ENCODE measurements at regions not wholly inside any gene's neighbourhood (a gene's known extent, or its start where the extent isn't known, plus 50 kb on each side); places are given as distances from the start of the nearest gene placed in this dataset.

- Histone ChIP-seq H3K4me3 (ENCODE audit: low read depth, low read length, poor library complexity, severe bottlenecking) (no peak overlapping the region), H2AFZ (ENCODE audit: low read length) (no peak overlapping the region), H3K4me1 (ENCODE audit: insufficient read depth, low read length, poor library complexity, severe bottlenecking) (no peaks in the 10 kb centered on the region), H3K9me2 (ENCODE audit: insufficient read depth, low read length) (no peaks in the 10 kb centered on the region), H3K9me3 (ENCODE audit: low read length) (no peaks in the 10 kb centered on the region), H3K27ac (ENCODE audit: low read depth, low read length, poor library complexity, severe bottlenecking) (no peak overlapping the region), H3K36me3 (ENCODE audit: insufficient read depth, low read length) (no peaks in the 10 kb centered on the region), H4K20me1 (ENCODE audit: insufficient read depth, low read length) (no peaks in the 10 kb centered on the region), H3K79me2 (ENCODE audit: insufficient read depth, low read depth, low read length) (no peaks in the 10 kb centered on the region), H3K4me2 (ENCODE audit: low read length) (no peak overlapping the region)
- no TSS peak for BruUV-seq (replicated peaks)
- TF ChIP-seq CTCF (conservative IDR thresholded peaks at IDR 0.05; ENCODE audit: low read length) (no peak), EZH2phosphoT487 (IDR thresholded peaks at IDR 0.05; ENCODE audit: borderline replicate concordance, low read depth, low read length) (no peak)
- DNase-seq (ENCODE audit: low spot score), result no peak
- ChIA-PET POLR2A (interaction anchor here (0.9 kb wide), 1 partner anchor 15 kb away, joined by 4 read pairs; no protein-coding TSS in a partner anchor), CTCF (ENCODE audit: unreplicated experiment) (no interaction called here)
- intact Hi-C loops (cut with micrococcal nuclease; ENCODE audit: unreplicated experiment), result no loop called here
These were observed 219.5 kb downstream of the HLX start for GRCh38 chr1:221098471-221099405.

GRCh38 chr1:221099747-221100595, 220.7 kb downstream of the HLX start:
- Histone ChIP-seq H3K9me2 (ENCODE audit: insufficient read depth, low read length) (no peaks in the 10 kb centered on the region), H3K4me3 (ENCODE audit: low read depth, low read length, poor library complexity, severe bottlenecking) (no peak overlapping the region), H3K4me2 (ENCODE audit: low read length) (no peak overlapping the region), H3K79me2 (ENCODE audit: insufficient read depth, low read depth, low read length) (no peaks in the 10 kb centered on the region), H3K27ac (ENCODE audit: low read depth, low read length, poor library complexity, severe bottlenecking) (no peak overlapping the region), H3K4me1 (ENCODE audit: insufficient read depth, low read length, poor library complexity, severe bottlenecking) (no peaks in the 10 kb centered on the region), H3K36me3 (ENCODE audit: insufficient read depth, low read length) (no peaks in the 10 kb centered on the region), H3K9me3 (ENCODE audit: low read length) (no peaks in the 10 kb centered on the region), H4K20me1 (ENCODE audit: insufficient read depth, low read length) (no peaks in the 10 kb centered on the region), H2AFZ (ENCODE audit: low read length) (no peak overlapping the region)
- intact Hi-C loops (cut with micrococcal nuclease; ENCODE audit: unreplicated experiment), result no loop called here
- TF ChIP-seq CTCF (conservative IDR thresholded peaks at IDR 0.05; ENCODE audit: low read length), result no peak
- no TSS peak for BruUV-seq (replicated peaks)
- CTCF ChIA-PET (ENCODE audit: unreplicated experiment), result no interaction called here
- no peak for DNase-seq (ENCODE audit: low spot score)
- POLR2A ChIA-PET, result no interaction called here
